IMR-90 (cell line): ENCODE measurements at regions not wholly inside any gene's neighbourhood (a gene's known extent, or its start where the extent isn't known, plus 50 kb on each side); places are given as distances from the start of the nearest gene placed in this dataset.

Source experiments
- ATAC-seq: fragments of 200-7000 bp; cut with Tn5 transposase; 2 replicates; pipeline ENCODE4 v1.9.1; 2020; ENCODE audit warnings: low read depth, mild to moderate bottlenecking, moderate library complexity
- BruUV-seq: library from RNA; stranded (reverse); fragments of 400-500 nt; replicated peaks from 2 replicates; lab custom pipeline; 2021; lab: Mats Ljungman, UMichigan
- CTCF ChIA-PET: fragments of 300-600 bp; formaldehyde crosslinking; extraction: SDS; loops from one replicate; lab custom pipeline; 2021; ENCODE audit warnings: antibody characterized with exemption; lab: Yijun Ruan, JAX
- POLR2A ChIA-PET: fragments of 300-600 bp; sonication (Branson Sonifier 250); formaldehyde crosslinking; loops from one replicate; lab custom pipeline; 2022; ENCODE audit warnings: antibody characterized with exemption; ENCODE audit not compliant: unreplicated experiment; lab: Charles Lee
- DNase-seq: peaks from one replicate; pipeline ENCODE4 v3.0.0; 2013
- H2AFZ ChIP-seq: replicated peaks from 2 replicates; pipeline ENCODE3; 2013; ENCODE audit warnings: low read length, mild to moderate bottlenecking; ENCODE audit not compliant: poor library complexity
- H2AK5ac ChIP-seq: 2 replicates; pipeline ENCODE4 v1.6.1; 2013; ENCODE audit warnings: low read depth, low read length, inconsistent platforms
- H2AK9ac ChIP-seq: replicated peaks from 2 replicates; pipeline ENCODE3; 2013; ENCODE audit warnings: mild to moderate bottlenecking, low read depth, low read length, moderate library complexity; ENCODE audit not compliant: poor library complexity
- H2BK120ac ChIP-seq: 2 replicates; pipeline ENCODE4 v1.6.1; 2013; ENCODE audit warnings: low read depth, low read length, inconsistent platforms
- H2BK15ac ChIP-seq: 3 replicates; pipeline ENCODE4 v1.6.1; 2013; ENCODE audit warnings: low read depth, low read length, inconsistent platforms
- H2BK20ac ChIP-seq: 2 replicates; pipeline ENCODE4 v1.6.1; 2013; ENCODE audit warnings: low read depth, mild to moderate bottlenecking, inconsistent platforms, low read length, moderate library complexity
- H2BK5ac ChIP-seq: 2 replicates; pipeline ENCODE4 v1.6.1; 2013; ENCODE audit warnings: mild to moderate bottlenecking, low read depth, low read length, inconsistent platforms; ENCODE audit not compliant: poor library complexity, severe bottlenecking
- H3K14ac ChIP-seq: replicated peaks from 2 replicates; pipeline ENCODE4 v1.6.1; 2013; ENCODE audit warnings: low read depth, low read length, inconsistent platforms
- H3K18ac ChIP-seq: 2 replicates; pipeline ENCODE4 v1.6.1; 2013; ENCODE audit warnings: low read depth, low read length, control low read depth
- H3K23ac ChIP-seq: 2 replicates; pipeline ENCODE4 v1.6.1; 2013; ENCODE audit warnings: low read depth, low read length, inconsistent platforms
- H3K27ac ChIP-seq: 2 replicates; pipeline ENCODE4 v1.5.1; 2013; ENCODE audit warnings: mild to moderate bottlenecking, control low read depth, low read length; ENCODE audit not compliant: insufficient read depth
- H3K27me3 ChIP-seq: 2 replicates; pipeline ENCODE4 v1.6.1; 2013; ENCODE audit warnings: low read length; ENCODE audit not compliant: control insufficient read depth, insufficient read depth
- H3K36me3 ChIP-seq: 2 replicates; pipeline ENCODE4 v1.6.1; 2013; ENCODE audit warnings: low read length, mixed read lengths; ENCODE audit not compliant: control insufficient read depth, insufficient read depth
- H3K4ac ChIP-seq: 2 replicates; pipeline ENCODE4 v1.6.1; 2013; ENCODE audit warnings: low read depth, low read length, inconsistent platforms
- H3K4me1 ChIP-seq: 2 replicates; pipeline ENCODE4 v1.6.1; 2013; ENCODE audit warnings: low read length, mixed read lengths; ENCODE audit not compliant: control insufficient read depth, insufficient read depth
- H3K4me2 ChIP-seq: 2 replicates; pipeline ENCODE4 v1.6.1; 2013; ENCODE audit warnings: low read depth, mild to moderate bottlenecking, control low read depth, low read length, moderate library complexity
- H3K4me3 ChIP-seq: 2 replicates; pipeline ENCODE4 v1.5.1; 2013; ENCODE audit warnings: low read depth, mild to moderate bottlenecking, control low read depth, low read length, moderate library complexity; ENCODE audit not compliant: insufficient read depth
- H3K56ac ChIP-seq: 2 replicates; pipeline ENCODE4 v1.6.1; 2013; ENCODE audit warnings: low read length, inconsistent platforms; ENCODE audit not compliant: insufficient read depth; ENCODE audit errors: extremely low read depth
- H3K79me1 ChIP-seq, 2 experiments: 2 replicates each; pipeline ENCODE4 v1.6.1; 2013; ENCODE audit warnings: low read length in 2 of 2, inconsistent platforms in 1 of 2, low read depth in 1 of 2
- H3K9ac ChIP-seq: 2 replicates; pipeline ENCODE4 v1.6.1; 2013; ENCODE audit warnings: low read depth, low read length, control low read depth
- H3K9me1 ChIP-seq: 2 replicates; pipeline ENCODE4 v1.6.1; 2013; ENCODE audit warnings: low read length, inconsistent platforms; ENCODE audit not compliant: insufficient read depth
- H3K9me3 ChIP-seq: 2 replicates; pipeline ENCODE4 v1.6.1; 2013; ENCODE audit warnings: low read length; ENCODE audit not compliant: control insufficient read depth, insufficient read depth
- H4K20me1 ChIP-seq: 2 replicates; pipeline ENCODE4 v1.6.1; 2013; ENCODE audit warnings: low read length, inconsistent platforms; ENCODE audit not compliant: insufficient read depth
- H4K5ac ChIP-seq: 2 replicates; pipeline ENCODE4 v1.6.1; 2013; ENCODE audit warnings: mild to moderate bottlenecking, low read depth, low read length, control low read depth
- H4K8ac ChIP-seq, 2 experiments: 2 replicates each; pipeline ENCODE4 v1.6.1; 2013; ENCODE audit warnings: low read depth in 2 of 2, low read length in 2 of 2, control low read depth in 1 of 2, inconsistent platforms in 1 of 2
- H4K91ac ChIP-seq: 2 replicates; pipeline ENCODE4 v1.6.1; 2013; ENCODE audit warnings: low read depth, low read length, inconsistent platforms; ENCODE audit not compliant: insufficient read depth
- BHLHE40 ChIP-seq: fragments of 150-350 bp; IDR thresholded peaks from 2 replicates; pipeline ENCODE4 v1.6.1; 2016; ENCODE audit warnings: mild to moderate bottlenecking, low read depth, low read length
- CEBPB ChIP-seq: IDR thresholded peaks from 2 replicates; pipeline ENCODE4 v1.6.1; 2012; ENCODE audit warnings: low read depth, low read length, improper control_type of control experiment
- FOS ChIP-seq: fragments of 150-350 bp; IDR thresholded peaks from 2 replicates; pipeline ENCODE4 v1.6.1; 2016; ENCODE audit warnings: low read depth, low read length
- MAFK ChIP-seq: IDR thresholded peaks from 2 replicates; pipeline ENCODE4 v1.6.1; 2012; ENCODE audit warnings: low read depth, low read length, improper control_type of control experiment
- MAZ ChIP-seq: IDR thresholded peaks from 2 replicates; pipeline ENCODE4 v1.6.1; 2012; ENCODE audit warnings: low read depth, mild to moderate bottlenecking, low read length, improper control_type of control experiment, moderate library complexity, borderline replicate concordance
- NFE2L2 ChIP-seq: fragments of 150-350 bp; IDR thresholded peaks from 2 replicates; pipeline ENCODE4 v1.6.1; 2016; ENCODE audit warnings: low read depth, mild to moderate bottlenecking, low read length
- POLR2A ChIP-seq: IDR thresholded peaks from 2 replicates; pipeline ENCODE4 v1.6.1; 2012; ENCODE audit warnings: mild to moderate bottlenecking, low read depth, low read length
- RAD21 ChIP-seq: IDR thresholded peaks from 2 replicates; pipeline ENCODE4 v1.6.1; 2012; ENCODE audit warnings: low read length, improper control_type of control experiment
- WGBS, 2 experiments: methylation state at CpG; one replicate each; pipeline versions ENCODE4 v1.1.5 to v1.1.7; 2013; ENCODE audit warnings: missing lambda C conversion rate in 2 of 2; ENCODE audit not compliant: insufficient read length in 1 of 2; ENCODE audit errors: extremely low coverage in 2 of 2; 5-methylcytosine and 5-hydroxymethylcytosine counted together
- dilution Hi-C: fragments of 300-500 bp; cut with HindIII; formaldehyde crosslinking; loops from one replicate; pipeline ENCODE4 v1.14.3; 2018; ENCODE audit warnings: low sequenced_read_pairs; ENCODE audit not compliant: unreplicated experiment
- in situ Hi-C: fragments of 300-500 bp; cut with MboI; formaldehyde crosslinking; loops from 3 replicates; pipeline ENCODE4 v1.14.3; 2019; ENCODE audit warnings: low sequenced_read_pairs, inconsistent platforms, mixed read lengths
- intact Hi-C: fragments of 100-400 bp; cut with micrococcal nuclease; formaldehyde crosslinking; loops from 2 replicates; pipeline ENCODE4 v1.10.0; 2022

GRCh38 chr5:165858118-165858517, 2352.7 kb downstream of the MAT2B start:
- Histone ChIP-seq H2BK15ac (no peak overlapping the region), H3K9me1 (no peaks in the 10 kb centered on the region), H3K27ac (no peak overlapping the region), H3K36me3 (no peaks in the 10 kb centered on the region), H4K20me1 (no peaks in the 10 kb centered on the region), H3K9me3 (peaks cover 10% of the 10 kb centered on the region), H3K4ac (no peak overlapping the region), H2BK20ac (no peak overlapping the region), H3K23ac (no peak overlapping the region), H2AK5ac (no peak overlapping the region), H4K8ac (no peak overlapping the region), H4K91ac (no peak overlapping the region), H2AK9ac (no peak overlapping the region), H3K79me1 (no peaks in the 10 kb centered on the region), H2AFZ (no peak overlapping the region), H2BK5ac (no peak overlapping the region), H2BK120ac (no peak overlapping the region), H3K27me3 (no peaks in the 10 kb centered on the region), H3K14ac (no peak overlapping the region), H3K56ac (no peak overlapping the region), H3K4me2 (no peak overlapping the region), H3K4me1 (no peaks in the 10 kb centered on the region), H3K9ac (no peak overlapping the region), H3K4me3 (no peak overlapping the region), H4K5ac (no peak overlapping the region), H3K18ac (no peak overlapping the region)
- no peak for TF ChIP-seq BHLHE40
- TF ChIP-seq CEBPB: no peak
- no peak for TF ChIP-seq MAFK
- no peak for TF ChIP-seq MAZ
- TF ChIP-seq RAD21: no peak
- TF ChIP-seq POLR2A: no peak
- TF ChIP-seq NFE2L2: no peak
- TF ChIP-seq FOS: no peak
- dilution Hi-C loops: no loop called here
- POLR2A ChIA-PET: no interaction called here
- no CpG with 5 or more reads among the region's 1 CpG for WGBS, 2 experiments
- BruUV-seq: no TSS peak
- ATAC-seq: no peak
- in situ Hi-C loops: no loop called here
- intact Hi-C loops: no loop called here
- DNase-seq: no peak
- CTCF ChIA-PET: no interaction called here
